Stimulated activated CD8-positive, alpha-beta memory T cell treated with anti-CD3 and anti-CD28 coated beads, Interleukin-15, amount 100 ng/mL, for 24 hours (primary cell): ENCODE measurements at regions not wholly inside any gene's neighbourhood (a gene's known extent, or its start where the extent isn't known, plus 50 kb on each side); places are given as distances from the start of the nearest gene placed in this dataset.
"Not testable (repeated sequence)": the region's sequence is repeated elsewhere in the genome, so short reads cannot be mapped to it uniquely, and the experiment has no call there.

Experiments used
- DNase-seq: peaks from one replicate; pipeline ENCODE4 v3.0.0-alpha.2; 2020; ENCODE audit warnings: low read depth

GRCh38 chr19:30276883-30277280 lies 95.3 kb upstream of the ZNF536 start:
- DNase-seq = no peak

- DNase-seq = no peak
Measured at GRCh38 chr19:30277941-30278881, 94.0 kb upstream of the ZNF536 start.

- no peak for DNase-seq
Measured at GRCh38 chr19:30278882-30279254, 93.3 kb upstream of the ZNF536 start.

- DNase-seq = no peak
Measured at GRCh38 chr19:30280018-30280417, 92.2 kb upstream of the ZNF536 start.

- DNase-seq = no peak
Measured at GRCh38 chr19:30281906-30282305, 90.3 kb upstream of the ZNF536 start.

GRCh38 chr19:30283556-30283955 lies 88.6 kb upstream of the ZNF536 start:
- DNase-seq = no peak

- DNase-seq = no peak
Measured at GRCh38 chr19:30284209-30284608, 88.0 kb upstream of the ZNF536 start.

GRCh38 chr19:30284885-30285284 lies 87.3 kb upstream of the ZNF536 start:
- no peak for DNase-seq

- DNase-seq = no peak
Measured at GRCh38 chr19:30286378-30286777, 85.8 kb upstream of the ZNF536 start.

- no peak for DNase-seq
Measured at GRCh38 chr19:30287259-30287658, 84.9 kb upstream of the ZNF536 start.

- DNase-seq = no peak
Measured at GRCh38 chr19:30287973-30288372, 84.2 kb upstream of the ZNF536 start.

- no peak for DNase-seq
Measured at GRCh38 chr19:30288911-30289310, 83.3 kb upstream of the ZNF536 start.

- DNase-seq = no peak
Measured at GRCh38 chr19:30289336-30289735, 82.8 kb upstream of the ZNF536 start.

GRCh38 chr19:30290805-30291204 lies 81.4 kb upstream of the ZNF536 start:
- not testable (repeated sequence) for DNase-seq

- DNase-seq = no peak
Measured at GRCh38 chr19:30293051-30293785, 79.0 kb upstream of the ZNF536 start.

- no peak for DNase-seq
Measured at GRCh38 chr19:30297969-30298368, 74.2 kb upstream of the ZNF536 start.

GRCh38 chr19:30303131-30303654 lies 69.0 kb upstream of the ZNF536 start:
- no peak for DNase-seq

GRCh38 chr19:30304540-30304939 lies 67.6 kb upstream of the ZNF536 start:
- DNase-seq = no peak

- DNase-seq = no peak
Measured at GRCh38 chr19:30305346-30306060, 66.7 kb upstream of the ZNF536 start.

- DNase-seq = no peak
Measured at GRCh38 chr19:30307191-30307974, 64.8 kb upstream of the ZNF536 start.

- no peak for DNase-seq
Measured at GRCh38 chr19:30309176-30309575, 63.0 kb upstream of the ZNF536 start.
